ENCODE measurements at regions not wholly inside any gene's neighbourhood (a gene's known extent, or its start where the extent isn't known, plus 50 kb on each side); places are given as distances from the start of the nearest gene placed in this dataset.

GRCh38 chr6:88476388-88476787 is 310.2 kb upstream of the CNR1 start:
- intact Hi-C loops (cut with DNase I): no loop called here
- DNase-seq: no peak
- WGBS (ENCODE audit: insufficient coverage, low coverage, low lambda C conversion rate, missing lambda C conversion rate): 60% methylated on average over 2 of the region's 2 CpGs
- no peaks in the 10 kb centered on the region for H3K9me3 ChIP-seq
- ATAC-seq: no peak
- H3K27me3 ChIP-seq: no peaks in the 10 kb centered on the region
- no peak overlapping the region for H3K27ac ChIP-seq
- H3K36me3 ChIP-seq: no peaks in the 10 kb centered on the region
- H3K4me3 ChIP-seq: no peak overlapping the region
- no peaks in the 10 kb centered on the region for H3K4me1 ChIP-seq
- TF ChIP-seq CTCF (IDR thresholded peaks at IDR 0.05) (no peak), POLR2A (IDR thresholded peaks at IDR 0.05) (no peak)

GRCh38 chr6:88474720-88475119 is 308.6 kb upstream of the CNR1 start:
- Histone ChIP-seq H3K36me3 (no peaks in the 10 kb centered on the region), H3K9me3 (no peaks in the 10 kb centered on the region), H3K27me3 (no peaks in the 10 kb centered on the region), H3K4me3 (no peak overlapping the region), H3K4me1 (no peaks in the 10 kb centered on the region), H3K27ac (no peak overlapping the region)
- DNase-seq (no peak), ATAC-seq (no peak)
- no peak for TF ChIP-seq POLR2A (IDR thresholded peaks at IDR 0.05)
- TF ChIP-seq CTCF (IDR thresholded peaks at IDR 0.05): no peak
- intact Hi-C loops (cut with DNase I): no loop called here

- ATAC-seq (no peak), DNase-seq (no peak)
- H3K27me3 ChIP-seq: no peaks in the 10 kb centered on the region
- no peaks in the 10 kb centered on the region for H3K9me3 ChIP-seq
- no peak overlapping the region for H3K27ac ChIP-seq
- TF ChIP-seq CTCF (IDR thresholded peaks at IDR 0.05) (no peak), POLR2A (IDR thresholded peaks at IDR 0.05) (no peak)
- WGBS (ENCODE audit: insufficient coverage, low coverage, low lambda C conversion rate, missing lambda C conversion rate): 36% methylated on average over 2 of the region's 2 CpGs
- no peak overlapping the region for H3K4me3 ChIP-seq
- H3K4me1 ChIP-seq: no peaks in the 10 kb centered on the region
- intact Hi-C loops (cut with DNase I): no loop called here
- H3K36me3 ChIP-seq: no peaks in the 10 kb centered on the region
Observed at GRCh38 chr6:88473589-88473988, 307.4 kb upstream of the CNR1 start.

GRCh38 chr6:88472851-88473525 is 306.8 kb upstream of the CNR1 start:
- Histone ChIP-seq H3K36me3 (no peaks in the 10 kb centered on the region), H3K27me3 (no peaks in the 10 kb centered on the region), H3K27ac (no peak overlapping the region), H3K4me1 (no peaks in the 10 kb centered on the region), H3K4me3 (no peak overlapping the region), H3K9me3 (no peaks in the 10 kb centered on the region)
- no peak for ATAC-seq
- 39% methylated on average over 11 of the region's 11 CpGs for WGBS (ENCODE audit: insufficient coverage, low coverage, low lambda C conversion rate, missing lambda C conversion rate)
- TF ChIP-seq POLR2A (IDR thresholded peaks at IDR 0.05) (no peak), CTCF (IDR thresholded peaks at IDR 0.05) (no peak)
- DNase-seq: no peak
- intact Hi-C loops (cut with DNase I): no loop called here

GRCh38 chr6:88459643-88460042 is 293.5 kb upstream of the CNR1 start:
- Histone ChIP-seq H3K27ac (no peak overlapping the region), H3K36me3 (no peaks in the 10 kb centered on the region), H3K4me3 (no peak overlapping the region), H3K4me1 (no peaks in the 10 kb centered on the region), H3K9me3 (no peaks in the 10 kb centered on the region), H3K27me3 (no peaks in the 10 kb centered on the region)
- ATAC-seq: no peak
- 35% methylated on average over 1 of the region's 1 CpG for WGBS (ENCODE audit: insufficient coverage, low coverage, low lambda C conversion rate, missing lambda C conversion rate)
- TF ChIP-seq CTCF (IDR thresholded peaks at IDR 0.05) (no peak), POLR2A (IDR thresholded peaks at IDR 0.05) (no peak)
- DNase-seq: no peak
- intact Hi-C loops (cut with DNase I): no loop called here

Data from right lobe of liver (tissue), 6 donors.